GM12865 (cell line): ENCODE measurements at regions not wholly inside any gene's neighbourhood (a gene's known extent, or its start where the extent isn't known, plus 50 kb on each side); places are given as distances from the start of the nearest gene placed in this dataset.

Experiments used
- DNase-seq: peaks from one replicate; pipeline ENCODE4 v3.0.0; 2010; ENCODE audit warnings: low read depth
- H3K4me3 ChIP-seq: 2 replicates; pipeline ENCODE4 v1.5.1; 2011; ENCODE audit warnings: mild to moderate bottlenecking, low read depth, low read length, control low read depth
- TF ChIP-seq, protein P1 (sequence below): IDR thresholded peaks from 2 replicates; pipeline ENCODE4 v1.5.1; 2011; ENCODE audit warnings: low read length, control low read depth, low read depth, inconsistent platforms; ENCODE audit not compliant: insufficient read depth; ENCODE audit errors: missing control alignments

DNA sequence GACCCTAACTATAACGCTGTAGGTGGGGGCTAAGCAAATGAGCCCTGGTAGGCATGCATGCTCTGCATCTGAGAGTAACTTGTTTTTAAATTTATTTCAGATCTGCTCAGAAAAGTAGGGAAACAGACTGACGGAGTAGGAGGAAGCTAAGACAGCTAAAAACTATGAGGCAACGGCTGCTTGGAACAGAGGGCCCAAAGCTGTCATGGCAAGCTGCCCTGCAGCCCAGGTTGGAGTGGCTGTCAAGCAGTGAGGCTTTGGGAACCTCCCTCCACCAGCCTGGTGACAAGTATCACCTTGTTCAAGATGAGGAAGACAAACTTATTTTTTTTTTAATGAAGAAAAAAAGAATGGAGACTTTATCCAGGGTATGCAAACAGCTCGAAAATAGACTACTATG lies 439.8 kb downstream of the NLGN4X start:
- no peak for DNase-seq
- no peak overlapping the region for H3K4me3 ChIP-seq
- TF ChIP-seq, protein P1, sequence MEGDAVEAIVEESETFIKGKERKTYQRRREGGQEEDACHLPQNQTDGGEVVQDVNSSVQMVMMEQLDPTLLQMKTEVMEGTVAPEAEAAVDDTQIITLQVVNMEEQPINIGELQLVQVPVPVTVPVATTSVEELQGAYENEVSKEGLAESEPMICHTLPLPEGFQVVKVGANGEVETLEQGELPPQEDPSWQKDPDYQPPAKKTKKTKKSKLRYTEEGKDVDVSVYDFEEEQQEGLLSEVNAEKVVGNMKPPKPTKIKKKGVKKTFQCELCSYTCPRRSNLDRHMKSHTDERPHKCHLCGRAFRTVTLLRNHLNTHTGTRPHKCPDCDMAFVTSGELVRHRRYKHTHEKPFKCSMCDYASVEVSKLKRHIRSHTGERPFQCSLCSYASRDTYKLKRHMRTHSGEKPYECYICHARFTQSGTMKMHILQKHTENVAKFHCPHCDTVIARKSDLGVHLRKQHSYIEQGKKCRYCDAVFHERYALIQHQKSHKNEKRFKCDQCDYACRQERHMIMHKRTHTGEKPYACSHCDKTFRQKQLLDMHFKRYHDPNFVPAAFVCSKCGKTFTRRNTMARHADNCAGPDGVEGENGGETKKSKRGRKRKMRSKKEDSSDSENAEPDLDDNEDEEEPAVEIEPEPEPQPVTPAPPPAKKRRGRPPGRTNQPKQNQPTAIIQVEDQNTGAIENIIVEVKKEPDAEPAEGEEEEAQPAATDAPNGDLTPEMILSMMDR, result no peak

DNA sequence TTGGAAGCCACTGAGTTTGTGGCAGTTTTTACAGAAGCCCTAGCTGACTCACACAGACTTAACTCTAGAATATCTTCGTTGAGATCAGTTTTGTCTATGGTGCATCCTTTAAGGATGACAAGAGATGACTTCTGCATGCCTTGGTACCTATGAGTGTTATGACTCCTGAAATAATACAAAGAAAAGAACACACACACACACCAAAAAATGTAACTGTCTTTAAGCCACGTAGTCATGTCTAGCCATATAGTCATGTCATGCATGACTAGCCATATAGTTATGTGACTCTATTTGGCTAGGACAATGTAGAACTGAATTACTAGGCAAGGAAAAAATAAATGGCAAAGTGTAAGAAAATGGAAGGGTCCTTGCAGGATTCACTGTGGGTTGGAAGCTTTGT lies 447.8 kb downstream of the NLGN4X start:
- no peak for DNase-seq
- TF ChIP-seq, protein P1, result no peak
- H3K4me3 ChIP-seq, result no peak overlapping the region

DNA sequence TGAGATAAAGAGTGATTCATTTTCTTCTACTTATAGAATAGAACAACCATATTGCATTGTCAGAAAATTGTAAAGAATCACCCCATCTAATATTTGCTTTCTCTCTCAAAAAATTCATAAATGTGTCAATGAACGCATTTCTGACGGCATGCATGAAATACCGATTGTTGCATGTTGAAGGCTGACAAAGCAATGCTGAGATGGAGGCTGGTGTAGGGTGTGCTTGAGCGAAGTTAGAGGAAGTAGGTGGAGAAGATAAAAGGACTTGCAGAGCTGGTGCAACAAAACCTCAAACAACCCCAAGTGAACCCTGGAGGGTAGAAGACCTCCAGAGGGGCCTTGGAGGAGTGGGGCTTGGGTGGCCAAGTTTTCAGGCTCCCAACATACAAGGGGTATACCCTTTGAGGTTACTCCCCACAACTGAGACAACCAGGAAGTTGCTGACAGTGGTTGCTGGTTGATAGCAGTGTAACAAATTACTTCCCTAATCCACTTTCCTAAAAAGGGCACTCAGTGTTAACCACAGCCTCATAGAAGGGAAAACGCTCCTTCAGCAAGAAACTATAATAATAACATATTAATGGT lies 452.7 kb downstream of the NLGN4X start:
- no peak overlapping the region for H3K4me3 ChIP-seq
- no peak for DNase-seq
- TF ChIP-seq, protein P1, result no peak

DNA sequence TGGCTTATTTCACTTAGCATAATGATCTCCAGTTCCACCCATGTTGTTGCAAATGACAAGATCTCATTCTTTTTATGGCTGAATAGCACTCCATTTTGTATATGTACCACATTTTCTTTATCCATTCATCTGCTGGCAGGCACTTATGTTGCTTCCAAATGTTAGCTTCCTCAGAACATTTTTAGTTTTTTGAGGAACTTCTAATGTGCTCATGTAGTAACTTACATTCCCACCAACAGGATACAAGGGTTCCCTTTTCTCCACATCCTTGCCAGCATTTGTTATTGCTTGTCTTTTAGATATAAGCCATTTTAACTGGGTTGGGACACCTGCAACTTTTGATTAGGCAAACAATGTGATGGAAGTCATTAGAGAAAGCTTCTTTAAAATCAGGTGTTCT lies 454.2 kb downstream of the NLGN4X start:
- TF ChIP-seq, protein P1, result no peak
- H3K4me3 ChIP-seq, result no peak overlapping the region
- DNase-seq, result no peak

DNA sequence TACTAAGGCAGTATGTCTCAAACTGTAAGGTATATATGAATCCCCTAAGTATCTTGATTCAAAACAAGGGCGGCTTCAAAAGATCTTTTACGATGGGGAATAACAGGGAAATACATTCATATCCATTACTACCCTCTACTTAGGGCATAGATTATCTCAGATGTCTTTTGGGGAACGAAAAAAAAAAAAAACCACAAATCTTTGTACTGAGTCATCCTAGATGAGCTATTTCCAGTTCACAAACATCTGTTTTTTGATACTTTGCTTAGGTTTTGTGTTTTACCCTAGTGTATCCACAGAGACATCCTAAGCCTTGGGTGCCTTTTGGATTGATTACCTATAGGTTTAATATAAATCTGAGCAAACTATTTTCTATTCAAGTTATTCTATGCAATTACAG lies 457.2 kb downstream of the NLGN4X start:
- no peak for DNase-seq
- TF ChIP-seq, protein P1, result no peak
- no peak overlapping the region for H3K4me3 ChIP-seq

DNA sequence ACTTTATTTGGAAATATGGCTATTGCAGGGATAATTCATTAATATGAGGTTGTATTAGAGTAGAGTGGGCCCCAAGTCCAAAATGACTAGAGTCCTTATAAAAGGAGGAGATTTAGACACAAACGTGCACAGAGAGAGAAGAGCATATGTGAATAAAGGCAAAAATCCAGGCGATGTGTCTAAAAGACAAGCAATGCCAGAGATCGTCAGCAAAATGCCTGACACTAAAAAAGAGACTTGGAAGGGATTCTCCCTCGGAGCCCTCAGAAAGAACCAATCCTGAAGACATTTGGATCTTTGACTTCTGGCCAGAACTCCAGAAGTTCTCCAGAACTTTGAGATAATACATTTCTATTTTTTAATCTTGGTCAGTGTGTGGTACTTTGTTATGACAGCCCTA lies 472.1 kb downstream of the NLGN4X start:
- no peak for DNase-seq
- H3K4me3 ChIP-seq, result no peak overlapping the region
- TF ChIP-seq, protein P1, result no peak

DNA sequence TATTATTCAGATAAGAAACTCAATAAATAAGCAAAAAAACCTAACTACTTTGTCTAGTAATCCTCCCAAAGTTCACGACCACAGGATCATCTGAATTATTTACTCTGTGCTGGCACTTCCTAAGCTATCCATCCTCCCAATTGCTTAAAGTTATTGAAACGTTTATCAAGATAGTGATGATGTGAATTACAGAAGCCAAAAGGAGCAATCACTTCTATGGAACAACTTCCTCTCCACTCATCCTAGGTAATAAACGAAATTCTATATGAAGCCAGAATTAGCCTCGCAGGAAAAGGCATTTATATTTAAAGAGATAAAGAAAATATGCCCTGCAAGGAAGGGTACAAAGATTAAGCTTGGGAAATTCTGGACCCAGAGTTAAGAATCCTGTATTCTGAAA lies 475.4 kb downstream of the NLGN4X start:
- H3K4me3 ChIP-seq, result no peak overlapping the region
- TF ChIP-seq, protein P1, result no peak
- no peak for DNase-seq
